RCC 7860 (cell line): ENCODE measurements at regions not wholly inside any gene's neighbourhood (a gene's known extent, or its start where the extent isn't known, plus 50 kb on each side); places are given as distances from the start of the nearest gene placed in this dataset.
"Not testable (repeated sequence)": the region's sequence is repeated elsewhere in the genome, so short reads cannot be mapped to it uniquely, and the experiment has no call there.

Experiments
- DNase-seq: peaks from one replicate; pipeline ENCODE4 v3.0.0-alpha.2; 2015; ENCODE audit warnings: low spot score
- FAIRE-seq: peaks from 2 replicates; lab custom pipeline; 2012; peaks lifted over from hg19 to GRCh38; lab: Jason Lieb, UNC

GRCh38 chr2:131584380-131584779 is 56.7 kb downstream of the CCDC74A start:
- no peak for FAIRE-seq
- DNase-seq, result no peak

- FAIRE-seq, result no peak
- DNase-seq, result no peak
Measured at GRCh38 chr2:131584940-131585339, 57.3 kb downstream of the CCDC74A start.

- FAIRE-seq (no peak), DNase-seq (no peak)
Measured at GRCh38 chr2:131588152-131588873, 60.6 kb downstream of the CCDC74A start.

GRCh38 chr2:131589126-131589525 is 61.4 kb downstream of the CCDC74A start:
- not testable (repeated sequence) for DNase-seq, FAIRE-seq

- FAIRE-seq (no peak), DNase-seq (no peak)
Measured at GRCh38 chr2:131590366-131590765, 62.7 kb downstream of the CCDC74A start.

GRCh38 chr2:131590896-131591295 is 63.2 kb downstream of the CCDC74A start:
- FAIRE-seq (no peak), DNase-seq (no peak)

GRCh38 chr2:131596561-131596960 is 68.9 kb downstream of the CCDC74A start:
- not testable (repeated sequence) for FAIRE-seq, DNase-seq

- FAIRE-seq, DNase-seq: not testable (repeated sequence)
Measured at GRCh38 chr2:131602444-131602843, 74.8 kb downstream of the CCDC74A start.

GRCh38 chr2:131604652-131605051 is 77.0 kb downstream of the CCDC74A start:
- not testable (repeated sequence) for FAIRE-seq, DNase-seq

- FAIRE-seq, DNase-seq: not testable (repeated sequence)
Measured at GRCh38 chr2:131606366-131606765, 78.7 kb downstream of the CCDC74A start.

- peak; percentile 64 for DNase-seq
- peak; percentile 87 for FAIRE-seq
Measured at GRCh38 chr2:131607056-131607455, 79.4 kb downstream of the CCDC74A start.

- not testable (repeated sequence) for DNase-seq, FAIRE-seq
Measured at GRCh38 chr2:131614539-131614938, 86.9 kb downstream of the CCDC74A start.

GRCh38 chr2:131618320-131618719 is 90.6 kb downstream of the CCDC74A start:
- DNase-seq, FAIRE-seq: not testable (repeated sequence)

GRCh38 chr2:131622874-131623273 is 95.2 kb downstream of the CCDC74A start:
- FAIRE-seq, DNase-seq: not testable (repeated sequence)

- DNase-seq, FAIRE-seq: not testable (repeated sequence)
Measured at GRCh38 chr2:131626011-131626410, 98.3 kb downstream of the CCDC74A start.

- not testable (repeated sequence) for FAIRE-seq, DNase-seq
Measured at GRCh38 chr2:131626565-131626964, 98.9 kb downstream of the CCDC74A start.

GRCh38 chr2:131627777-131628176 is 100.1 kb downstream of the CCDC74A start:
- not testable (repeated sequence) for FAIRE-seq

GRCh38 chr2:131631648-131632047 is 104.0 kb downstream of the CCDC74A start:
- FAIRE-seq, DNase-seq: not testable (repeated sequence)

More at GRCh38 chr2:131627777-131628176, 100.1 kb downstream of the CCDC74A start:
- DNase-seq, result not testable (repeated sequence)

- FAIRE-seq, result not testable (repeated sequence)
Measured at GRCh38 chr2:131633405-131633804, 105.7 kb downstream of the CCDC74A start.

GRCh38 chr2:131633827-131634695 is 106.4 kb downstream of the CCDC74A start:
- DNase-seq, FAIRE-seq: not testable (repeated sequence)

More at GRCh38 chr2:131633405-131633804, 105.7 kb downstream of the CCDC74A start:
- DNase-seq, result not testable (repeated sequence)

GRCh38 chr2:131635611-131636010 is 107.9 kb downstream of the CCDC74A start:
- DNase-seq, result no peak
- no peak for FAIRE-seq
